Karpas-422 (cell line): ENCODE measurements at regions not wholly inside any gene's neighbourhood (a gene's known extent, or its start where the extent isn't known, plus 50 kb on each side); places are given as distances from the start of the nearest gene placed in this dataset.

Experiments
- DNase-seq: peaks from one replicate; pipeline ENCODE4 v3.0.0-alpha.2; 2015
- H2AFZ ChIP-seq: fragments of 200-600 bp; sonication (generic); 2 replicates; pipeline ENCODE4 v1.6.1; 2014; ENCODE audit warnings: antibody characterized with exemption, low read length, mixed read lengths
- H3K27ac ChIP-seq: fragments of 200-600 bp; sonication (generic); 2 replicates; pipeline ENCODE4 v1.5.1; 2014; ENCODE audit warnings: mild to moderate bottlenecking, low read length, moderate library complexity
- H3K27me3 ChIP-seq: fragments of 200-600 bp; sonication (generic); 2 replicates; pipeline ENCODE4 v1.6.1; 2014; ENCODE audit warnings: low read length, mixed read lengths
- H3K36me3 ChIP-seq: fragments of 200-600 bp; sonication (generic); 2 replicates; pipeline ENCODE4 v1.6.1; 2014; ENCODE audit warnings: low read length, mixed read lengths; ENCODE audit not compliant: insufficient read depth
- H3K4me1 ChIP-seq: fragments of 200-600 bp; sonication (generic); 2 replicates; pipeline ENCODE4 v1.6.1; 2014; ENCODE audit warnings: mild to moderate bottlenecking, low read length, mixed read lengths
- H3K4me2 ChIP-seq: fragments of 200-600 bp; sonication (generic); 2 replicates; pipeline ENCODE4 v1.6.1; 2014; ENCODE audit warnings: low read length, low read depth, mild to moderate bottlenecking; ENCODE audit not compliant: poor library complexity, severe bottlenecking
- H3K4me3 ChIP-seq: fragments of 200-600 bp; sonication (generic); 2 replicates; pipeline ENCODE4 v1.5.1; 2014; ENCODE audit warnings: mild to moderate bottlenecking, antibody characterized with exemption, low read length, mixed read lengths
- H3K79me2 ChIP-seq: fragments of 200-600 bp; sonication (generic); 2 replicates; pipeline ENCODE4 v1.6.1; 2014; ENCODE audit warnings: mild to moderate bottlenecking, low read length, mixed read lengths
- H3K9ac ChIP-seq: fragments of 200-600 bp; sonication (generic); 2 replicates; pipeline ENCODE4 v1.6.0; 2014; ENCODE audit warnings: low read length
- H3K9me2 ChIP-seq: fragments of 200-600 bp; sonication (generic), shearing (Covaris generic); replicated peaks from 2 replicates; pipeline ENCODE4 v1.6.0; 2014; ENCODE audit warnings: mild to moderate bottlenecking, low read length, moderate library complexity; ENCODE audit not compliant: insufficient read depth
- H3K9me3 ChIP-seq: fragments of 300-700, 200-600 bp; sonication (generic); 2 replicates; pipeline ENCODE4 v1.6.1; 2014; ENCODE audit warnings: low read length, mixed read lengths
- H4K20me1 ChIP-seq: fragments of 200-600 bp; sonication (generic); 2 replicates; pipeline ENCODE4 v1.6.1; 2014; ENCODE audit warnings: mild to moderate bottlenecking, antibody characterized with exemption, low read length, low read depth; ENCODE audit not compliant: insufficient read depth

DNA sequence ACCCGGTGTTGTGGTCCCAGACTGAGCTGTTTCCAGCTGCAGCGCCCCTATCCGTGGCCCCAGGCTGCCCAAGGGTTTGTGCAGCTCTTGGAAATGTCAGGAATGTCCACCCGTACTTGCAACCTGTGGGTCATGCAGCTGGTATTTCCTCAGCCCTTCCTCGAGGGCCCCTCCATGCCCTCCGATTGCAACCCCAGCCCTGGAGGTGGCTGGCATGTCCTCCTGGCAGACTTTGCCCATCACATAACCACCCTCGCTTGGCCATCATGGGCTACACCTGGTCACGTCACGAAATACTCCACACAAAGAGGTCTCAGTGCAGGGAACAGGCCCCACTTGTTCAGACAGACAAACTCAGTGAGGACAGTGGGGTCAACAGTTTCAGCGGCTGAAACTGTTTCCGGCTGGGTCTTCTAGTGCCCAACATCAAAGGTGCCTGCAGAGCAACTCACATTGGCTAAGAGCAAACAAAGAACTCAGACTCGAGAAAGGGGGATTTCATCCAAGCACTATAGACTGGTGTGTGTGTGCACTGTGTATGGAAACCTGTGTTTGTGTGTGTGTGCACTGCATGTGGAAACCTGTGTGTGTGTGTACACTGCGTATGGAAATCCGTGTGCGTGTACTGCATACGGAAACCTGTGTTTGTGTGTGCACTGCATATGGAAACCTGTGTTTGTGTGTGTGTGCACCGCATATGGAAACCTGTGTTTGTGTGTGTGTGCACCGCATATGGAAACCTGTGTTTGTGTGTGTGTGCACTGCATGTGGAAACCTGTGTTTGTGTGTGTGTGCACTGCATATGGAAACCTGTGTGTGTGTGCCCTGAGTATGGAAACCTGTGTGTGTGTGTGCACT lies 72.8 kb upstream of the CCND1 start:
- Histone ChIP-seq H3K79me2 (no peaks in the 10 kb centered on the region), H3K9me3 (no peaks in the 10 kb centered on the region), H3K9me2 (no peaks in the 10 kb centered on the region), H3K36me3 (no peaks in the 10 kb centered on the region), H3K27ac (no peak overlapping the region), H3K4me3 (no peak overlapping the region), H2AFZ (no peak overlapping the region), H3K4me1 (no peaks in the 10 kb centered on the region), H3K9ac (no peak overlapping the region), H4K20me1 (no peaks in the 10 kb centered on the region), H3K4me2 (no peak overlapping the region), H3K27me3 (no peaks in the 10 kb centered on the region)
- no peak for DNase-seq

DNA sequence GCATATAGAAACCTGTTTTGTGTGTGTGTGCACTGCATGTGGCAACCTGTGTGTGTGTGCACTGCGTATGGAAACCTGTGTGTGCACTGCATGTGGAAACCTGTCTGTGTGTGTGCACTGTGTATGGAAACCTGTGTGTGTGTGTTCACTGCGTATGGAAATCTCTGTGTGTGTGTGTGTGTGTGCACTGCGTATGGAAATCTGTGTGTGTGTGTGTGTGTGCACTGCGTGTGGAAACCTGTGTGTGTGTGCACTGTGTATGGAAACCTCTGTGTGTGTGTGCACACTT lies 72.2 kb upstream of the CCND1 start:
- Histone ChIP-seq H3K4me2 (no peak overlapping the region), H3K79me2 (no peaks in the 10 kb centered on the region), H3K27ac (no peak overlapping the region), H3K36me3 (no peaks in the 10 kb centered on the region), H4K20me1 (no peaks in the 10 kb centered on the region), H3K9me3 (no peaks in the 10 kb centered on the region), H3K4me3 (no peak overlapping the region), H3K27me3 (no peaks in the 10 kb centered on the region), H2AFZ (no peak overlapping the region), H3K9ac (no peak overlapping the region), H3K4me1 (no peaks in the 10 kb centered on the region), H3K9me2 (no peaks in the 10 kb centered on the region)
- no peak for DNase-seq

DNA sequence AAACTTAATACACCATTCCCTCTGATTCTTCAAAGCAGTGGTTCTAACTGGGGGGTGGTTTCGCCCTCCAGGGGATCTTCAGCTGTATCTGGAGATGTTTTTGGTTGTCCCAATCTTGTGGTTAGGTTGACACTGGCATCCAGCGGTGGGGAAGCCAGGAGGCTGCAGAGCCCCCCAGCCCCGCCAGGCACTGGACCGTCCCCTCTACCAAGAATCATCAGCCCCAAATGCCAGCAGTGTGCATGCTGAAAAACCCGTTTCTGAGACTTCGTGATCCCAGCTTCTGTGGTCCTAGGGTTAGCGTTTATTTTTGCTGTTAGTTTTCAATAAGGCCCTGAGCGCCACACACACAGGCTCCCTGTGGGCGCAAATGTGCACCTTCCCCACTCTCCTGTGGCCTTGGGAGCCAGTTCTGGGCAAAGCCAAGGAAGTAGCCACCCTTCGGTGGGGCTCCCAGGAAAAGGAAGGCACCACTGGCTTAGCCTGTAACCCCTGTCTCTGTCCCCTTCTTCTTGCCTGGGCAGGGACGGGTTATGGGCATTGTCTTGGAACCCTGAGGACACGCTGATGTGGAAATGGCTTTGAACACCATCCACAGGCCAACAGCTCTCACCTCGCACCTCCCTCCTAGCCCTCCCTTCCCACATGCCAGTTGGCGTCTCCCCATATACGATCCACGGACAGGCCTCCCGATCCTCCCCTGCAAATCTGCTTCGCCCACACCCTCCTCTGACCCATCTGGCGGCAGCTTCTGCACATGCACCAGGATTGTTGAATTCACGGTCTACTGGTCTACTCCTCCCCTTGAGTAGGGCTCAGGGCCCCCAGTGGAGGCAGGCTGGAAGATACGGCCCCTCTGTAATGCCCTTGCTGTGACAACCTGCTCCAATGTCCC lies 71.4 kb upstream of the CCND1 start:
- Histone ChIP-seq H3K9me3 (no peaks in the 10 kb centered on the region), H3K79me2 (no peaks in the 10 kb centered on the region), H4K20me1 (no peaks in the 10 kb centered on the region), H3K9me2 (no peaks in the 10 kb centered on the region), H3K4me2 (no peak overlapping the region), H3K27ac (no peak overlapping the region), H3K4me1 (no peaks in the 10 kb centered on the region), H3K36me3 (no peaks in the 10 kb centered on the region), H2AFZ (no peak overlapping the region), H3K9ac (no peak overlapping the region), H3K4me3 (no peak overlapping the region), H3K27me3 (no peaks in the 10 kb centered on the region)
- no peak for DNase-seq

DNA sequence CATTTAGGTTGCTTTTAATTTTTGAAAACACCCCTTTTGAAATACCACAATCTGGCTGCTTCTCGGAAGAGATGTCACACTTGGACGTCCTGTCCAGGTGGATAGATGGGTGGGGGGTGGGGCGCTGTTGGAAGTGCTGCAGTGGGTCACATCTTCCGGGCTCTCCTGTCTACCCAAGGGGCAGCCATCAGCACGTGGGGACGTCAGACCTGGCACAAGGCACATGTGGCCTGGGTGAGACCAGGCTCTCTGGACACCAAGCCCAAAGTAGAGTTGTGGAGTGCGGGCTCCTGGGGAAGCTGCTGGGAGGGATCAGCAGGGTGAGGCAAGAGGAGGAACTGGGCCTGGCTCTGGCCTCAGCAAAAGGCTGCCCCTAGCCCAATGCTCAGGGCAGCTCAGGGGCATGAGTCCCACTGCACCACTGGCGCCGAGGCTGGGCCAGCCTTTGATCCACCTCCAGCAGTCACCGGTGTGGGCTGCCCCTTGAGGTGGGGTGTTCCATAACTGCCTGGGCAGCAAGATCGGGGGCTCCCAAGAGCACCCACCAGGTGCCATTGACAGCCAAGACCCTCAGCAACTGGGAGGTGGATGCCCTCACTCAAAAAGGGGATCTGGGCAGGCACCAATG lies 68.6 kb upstream of the CCND1 start:
- no peak overlapping the region for H3K9ac ChIP-seq
- H3K4me1 ChIP-seq: no peaks in the 10 kb centered on the region
- H3K36me3 ChIP-seq: no peaks in the 10 kb centered on the region
- no peaks in the 10 kb centered on the region for H4K20me1 ChIP-seq
- H3K27me3 ChIP-seq: no peaks in the 10 kb centered on the region
- no peak overlapping the region for H3K4me3 ChIP-seq
- no peaks in the 10 kb centered on the region for H3K79me2 ChIP-seq
- H2AFZ ChIP-seq: no peak overlapping the region
- H3K9me3 ChIP-seq: no peaks in the 10 kb centered on the region
- no peak overlapping the region for H3K27ac ChIP-seq
- no peak for DNase-seq
- H3K4me2 ChIP-seq: no peak overlapping the region
- H3K9me2 ChIP-seq: no peaks in the 10 kb centered on the region

DNA sequence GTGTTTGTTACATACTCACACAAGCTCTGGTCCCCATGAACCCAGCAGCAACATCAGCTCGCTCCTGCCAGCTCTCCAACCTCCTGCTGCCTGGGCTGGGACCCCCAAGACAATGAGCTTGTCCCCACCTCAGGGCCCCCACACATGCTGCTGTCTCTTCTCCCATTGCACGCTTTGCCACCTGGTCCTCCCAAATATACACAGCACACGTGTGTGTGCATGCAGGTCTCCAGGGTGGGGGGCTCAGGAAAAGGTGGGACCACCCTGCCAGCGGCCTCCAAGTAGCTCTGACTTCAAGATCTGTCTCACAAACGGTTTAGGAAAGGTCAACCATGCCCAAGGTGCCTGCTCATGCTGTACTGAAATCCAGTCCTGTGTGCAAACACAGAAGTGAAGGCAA lies 68.1 kb upstream of the CCND1 start:
- Histone ChIP-seq H3K9me3 (no peaks in the 10 kb centered on the region), H3K79me2 (no peaks in the 10 kb centered on the region), H4K20me1 (no peaks in the 10 kb centered on the region), H2AFZ (no peak overlapping the region), H3K36me3 (no peaks in the 10 kb centered on the region), H3K27ac (no peak overlapping the region), H3K4me1 (no peaks in the 10 kb centered on the region), H3K4me2 (no peak overlapping the region), H3K9ac (no peak overlapping the region), H3K4me3 (no peak overlapping the region), H3K27me3 (no peaks in the 10 kb centered on the region), H3K9me2 (no peaks in the 10 kb centered on the region)
- no peak for DNase-seq

DNA sequence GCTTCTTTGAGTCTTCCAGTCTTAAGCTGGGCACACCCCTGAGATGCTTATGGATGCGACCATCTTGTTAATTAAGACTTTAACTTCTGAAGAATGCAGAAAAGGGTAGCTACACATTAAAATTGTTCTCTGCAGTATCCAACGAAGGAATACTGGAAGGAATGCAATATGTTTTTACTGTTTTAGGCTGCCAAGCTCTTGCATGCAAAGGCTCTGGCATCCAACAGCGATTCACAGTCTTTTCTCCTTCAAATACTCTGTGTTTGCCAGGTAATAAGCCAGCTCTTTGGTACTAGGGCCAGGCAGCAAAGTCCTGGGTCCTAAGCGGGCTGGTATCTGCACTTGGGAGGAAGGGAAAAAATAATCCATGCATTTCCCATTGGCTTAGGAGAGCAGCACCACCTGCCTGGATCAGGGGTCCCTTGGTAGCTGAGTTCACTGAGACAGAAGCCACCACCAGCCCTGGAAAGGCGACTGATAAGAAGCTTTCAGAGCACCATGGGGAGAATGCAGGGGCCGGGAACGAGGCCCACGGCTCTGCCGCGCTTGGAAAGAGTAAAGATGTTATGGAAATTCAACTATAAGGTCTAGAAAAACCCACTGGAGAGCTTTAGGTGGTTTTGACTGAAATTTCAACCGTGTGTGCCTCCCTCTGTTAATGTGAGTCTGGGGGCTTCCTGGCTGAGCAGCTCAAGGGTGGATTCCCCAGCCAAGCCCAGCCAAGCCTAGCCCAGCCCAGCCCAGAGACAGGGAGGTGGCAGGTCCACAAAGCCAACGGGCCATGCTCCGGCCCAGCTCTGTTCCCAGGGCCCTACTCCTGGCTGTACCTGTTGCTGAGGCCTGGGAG lies 67.0 kb upstream of the CCND1 start:
- Histone ChIP-seq H3K9me2 (no peaks in the 10 kb centered on the region), H3K27ac (no peak overlapping the region), H3K9ac (no peak overlapping the region), H3K79me2 (no peaks in the 10 kb centered on the region), H2AFZ (no peak overlapping the region), H3K4me1 (no peaks in the 10 kb centered on the region), H3K36me3 (no peaks in the 10 kb centered on the region), H3K9me3 (no peaks in the 10 kb centered on the region), H3K4me2 (no peak overlapping the region), H3K4me3 (no peak overlapping the region), H3K27me3 (no peaks in the 10 kb centered on the region), H4K20me1 (no peaks in the 10 kb centered on the region)
- DNase-seq: no peak

DNA sequence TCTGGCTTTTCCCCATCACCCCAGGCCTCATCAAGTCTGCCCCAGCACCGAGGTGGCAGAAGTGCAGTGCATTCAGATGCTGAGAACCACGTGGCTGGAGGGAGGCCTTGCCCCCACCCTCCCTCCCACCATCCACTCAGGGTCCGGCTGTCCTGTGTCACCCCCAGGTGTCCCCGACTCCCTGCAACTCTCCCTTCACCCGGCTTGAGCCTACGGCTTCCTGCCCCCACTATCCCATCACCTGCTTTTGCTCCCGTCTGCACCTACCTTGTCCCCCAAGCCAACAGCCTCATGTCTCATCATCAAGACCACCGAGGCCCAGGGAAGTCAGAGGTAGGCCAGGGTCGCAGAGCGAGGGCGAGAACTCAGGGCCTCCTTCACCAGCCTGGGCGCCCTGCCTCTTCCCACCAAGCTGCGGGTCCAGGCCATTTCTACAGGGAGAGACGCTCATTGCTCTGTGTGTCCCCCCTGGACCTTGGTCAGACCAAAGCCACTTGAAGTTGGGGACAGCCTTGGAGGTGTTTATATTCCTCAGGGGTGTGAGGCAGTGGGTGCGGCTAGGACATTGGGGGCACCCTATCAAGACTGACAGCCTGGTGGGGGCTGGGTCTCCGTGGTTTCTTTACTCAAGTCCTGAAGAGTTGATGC lies 66.2 kb upstream of the CCND1 start:
- no peak overlapping the region for H3K27ac ChIP-seq
- H4K20me1 ChIP-seq: no peaks in the 10 kb centered on the region
- H3K27me3 ChIP-seq: no peaks in the 10 kb centered on the region
- no peaks in the 10 kb centered on the region for H3K79me2 ChIP-seq
- no peak for DNase-seq
- no peaks in the 10 kb centered on the region for H3K36me3 ChIP-seq
- no peaks in the 10 kb centered on the region for H3K4me1 ChIP-seq
- no peaks in the 10 kb centered on the region for H3K9me2 ChIP-seq
- no peak overlapping the region for H3K4me3 ChIP-seq
- H2AFZ ChIP-seq: no peak overlapping the region
- H3K9me3 ChIP-seq: no peaks in the 10 kb centered on the region
- H3K4me2 ChIP-seq: no peak overlapping the region
- H3K9ac ChIP-seq: no peak overlapping the region
